Keratinocyte (primary cell): ENCODE measurements at regions not wholly inside any gene's neighbourhood (a gene's known extent, or its start where the extent isn't known, plus 50 kb on each side); places are given as distances from the start of the nearest gene placed in this dataset.

Source experiments
- EZH2 ChIP-seq: IDR thresholded peaks from one replicate; pipeline ENCODE4 v1.6.1; 2012; ENCODE audit warnings: inconsistent platforms, mild to moderate bottlenecking, low read length, moderate library complexity
- TF ChIP-seq, protein P1 (sequence below), 3 experiments: IDR thresholded peaks in 1 of 3; conservative IDR thresholded peaks in 1 of 3; optimal IDR thresholded peaks in 1 of 3; 2 replicates in 2 of 3; 3 replicates in 1 of 3; pipeline versions ENCODE3 to v1.5.1; 2011; ENCODE audit warnings: low read length in 3 of 3, mild to moderate bottlenecking in 3 of 3, moderate library complexity in 2 of 3, control low read depth in 1 of 3, inconsistent platforms in 1 of 3; ENCODE audit not compliant: insufficient read depth in 2 of 3; ENCODE audit errors: extremely low read depth in 1 of 3

- TF ChIP-seq, protein P1, sequence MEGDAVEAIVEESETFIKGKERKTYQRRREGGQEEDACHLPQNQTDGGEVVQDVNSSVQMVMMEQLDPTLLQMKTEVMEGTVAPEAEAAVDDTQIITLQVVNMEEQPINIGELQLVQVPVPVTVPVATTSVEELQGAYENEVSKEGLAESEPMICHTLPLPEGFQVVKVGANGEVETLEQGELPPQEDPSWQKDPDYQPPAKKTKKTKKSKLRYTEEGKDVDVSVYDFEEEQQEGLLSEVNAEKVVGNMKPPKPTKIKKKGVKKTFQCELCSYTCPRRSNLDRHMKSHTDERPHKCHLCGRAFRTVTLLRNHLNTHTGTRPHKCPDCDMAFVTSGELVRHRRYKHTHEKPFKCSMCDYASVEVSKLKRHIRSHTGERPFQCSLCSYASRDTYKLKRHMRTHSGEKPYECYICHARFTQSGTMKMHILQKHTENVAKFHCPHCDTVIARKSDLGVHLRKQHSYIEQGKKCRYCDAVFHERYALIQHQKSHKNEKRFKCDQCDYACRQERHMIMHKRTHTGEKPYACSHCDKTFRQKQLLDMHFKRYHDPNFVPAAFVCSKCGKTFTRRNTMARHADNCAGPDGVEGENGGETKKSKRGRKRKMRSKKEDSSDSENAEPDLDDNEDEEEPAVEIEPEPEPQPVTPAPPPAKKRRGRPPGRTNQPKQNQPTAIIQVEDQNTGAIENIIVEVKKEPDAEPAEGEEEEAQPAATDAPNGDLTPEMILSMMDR (optimal IDR thresholded peaks at IDR 0.05 in 1 of 3, IDR thresholded peaks at IDR 0.05 in 1 of 3, conservative IDR thresholded peaks at IDR 0.05 in 1 of 3; ENCODE audit: extremely low read depth in 1 of 3, insufficient read depth in 2 of 3, low read length in 3 of 3) = no peak
- no peak for TF ChIP-seq EZH2
These were observed 241.6 kb upstream of the MKI67 start for GRCh38 chr10:128367807-128368206.
